ENCODE measurements at regions not wholly inside any gene's neighbourhood (a gene's known extent, or its start where the extent isn't known, plus 50 kb on each side); places are given as distances from the start of the nearest gene placed in this dataset.

- TF ChIP-seq, protein P1, sequence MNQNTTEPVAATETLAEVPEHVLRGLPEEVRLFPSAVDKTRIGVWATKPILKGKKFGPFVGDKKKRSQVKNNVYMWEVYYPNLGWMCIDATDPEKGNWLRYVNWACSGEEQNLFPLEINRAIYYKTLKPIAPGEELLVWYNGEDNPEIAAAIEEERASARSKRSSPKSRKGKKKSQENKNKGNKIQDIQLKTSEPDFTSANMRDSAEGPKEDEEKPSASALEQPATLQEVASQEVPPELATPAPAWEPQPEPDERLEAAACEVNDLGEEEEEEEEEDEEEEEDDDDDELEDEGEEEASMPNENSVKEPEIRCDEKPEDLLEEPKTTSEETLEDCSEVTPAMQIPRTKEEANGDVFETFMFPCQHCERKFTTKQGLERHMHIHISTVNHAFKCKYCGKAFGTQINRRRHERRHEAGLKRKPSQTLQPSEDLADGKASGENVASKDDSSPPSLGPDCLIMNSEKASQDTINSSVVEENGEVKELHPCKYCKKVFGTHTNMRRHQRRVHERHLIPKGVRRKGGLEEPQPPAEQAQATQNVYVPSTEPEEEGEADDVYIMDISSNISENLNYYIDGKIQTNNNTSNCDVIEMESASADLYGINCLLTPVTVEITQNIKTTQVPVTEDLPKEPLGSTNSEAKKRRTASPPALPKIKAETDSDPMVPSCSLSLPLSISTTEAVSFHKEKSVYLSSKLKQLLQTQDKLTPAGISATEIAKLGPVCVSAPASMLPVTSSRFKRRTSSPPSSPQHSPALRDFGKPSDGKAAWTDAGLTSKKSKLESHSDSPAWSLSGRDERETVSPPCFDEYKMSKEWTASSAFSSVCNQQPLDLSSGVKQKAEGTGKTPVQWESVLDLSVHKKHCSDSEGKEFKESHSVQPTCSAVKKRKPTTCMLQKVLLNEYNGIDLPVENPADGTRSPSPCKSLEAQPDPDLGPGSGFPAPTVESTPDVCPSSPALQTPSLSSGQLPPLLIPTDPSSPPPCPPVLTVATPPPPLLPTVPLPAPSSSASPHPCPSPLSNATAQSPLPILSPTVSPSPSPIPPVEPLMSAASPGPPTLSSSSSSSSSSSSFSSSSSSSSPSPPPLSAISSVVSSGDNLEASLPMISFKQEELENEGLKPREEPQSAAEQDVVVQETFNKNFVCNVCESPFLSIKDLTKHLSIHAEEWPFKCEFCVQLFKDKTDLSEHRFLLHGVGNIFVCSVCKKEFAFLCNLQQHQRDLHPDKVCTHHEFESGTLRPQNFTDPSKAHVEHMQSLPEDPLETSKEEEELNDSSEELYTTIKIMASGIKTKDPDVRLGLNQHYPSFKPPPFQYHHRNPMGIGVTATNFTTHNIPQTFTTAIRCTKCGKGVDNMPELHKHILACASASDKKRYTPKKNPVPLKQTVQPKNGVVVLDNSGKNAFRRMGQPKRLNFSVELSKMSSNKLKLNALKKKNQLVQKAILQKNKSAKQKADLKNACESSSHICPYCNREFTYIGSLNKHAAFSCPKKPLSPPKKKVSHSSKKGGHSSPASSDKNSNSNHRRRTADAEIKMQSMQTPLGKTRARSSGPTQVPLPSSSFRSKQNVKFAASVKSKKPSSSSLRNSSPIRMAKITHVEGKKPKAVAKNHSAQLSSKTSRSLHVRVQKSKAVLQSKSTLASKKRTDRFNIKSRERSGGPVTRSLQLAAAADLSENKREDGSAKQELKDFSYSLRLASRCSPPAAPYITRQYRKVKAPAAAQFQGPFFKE (tag by site-specific recombination; IDR thresholded peaks at IDR 0.05; ENCODE audit: borderline replicate concordance): no peak
- TF ChIP-seq ZNF571 (tag by site-specific recombination; IDR thresholded peaks at IDR 0.05) (no peak), ZNF157 (tag by site-specific recombination; IDR thresholded peaks at IDR 0.05) (no peak), YY2 (tag by site-specific recombination; IDR thresholded peaks at IDR 0.05) (no peak), ZNF366 (tag by site-specific recombination; conservative IDR thresholded peaks at IDR 0.05) (no peak), ZNF529 (tag by site-specific recombination; IDR thresholded peaks at IDR 0.05; ENCODE audit: insufficient replicate concordance) (no peak), ZNF112 (tag by site-specific recombination; IDR thresholded peaks at IDR 0.05) (no peak), KLF8 (tag by site-specific recombination; IDR thresholded peaks at IDR 0.05) (no peak)
- TF ChIP-seq, protein P2, sequence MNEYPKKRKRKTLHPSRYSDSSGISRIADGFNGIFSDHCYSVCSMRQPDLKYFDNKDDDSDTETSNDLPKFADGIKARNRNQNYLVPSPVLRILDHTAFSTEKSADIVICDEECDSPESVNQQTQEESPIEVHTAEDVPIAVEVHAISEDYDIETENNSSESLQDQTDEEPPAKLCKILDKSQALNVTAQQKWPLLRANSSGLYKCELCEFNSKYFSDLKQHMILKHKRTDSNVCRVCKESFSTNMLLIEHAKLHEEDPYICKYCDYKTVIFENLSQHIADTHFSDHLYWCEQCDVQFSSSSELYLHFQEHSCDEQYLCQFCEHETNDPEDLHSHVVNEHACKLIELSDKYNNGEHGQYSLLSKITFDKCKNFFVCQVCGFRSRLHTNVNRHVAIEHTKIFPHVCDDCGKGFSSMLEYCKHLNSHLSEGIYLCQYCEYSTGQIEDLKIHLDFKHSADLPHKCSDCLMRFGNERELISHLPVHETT (tag by site-specific recombination; IDR thresholded peaks at IDR 0.05): no peak
- TF ChIP-seq, protein P3, sequence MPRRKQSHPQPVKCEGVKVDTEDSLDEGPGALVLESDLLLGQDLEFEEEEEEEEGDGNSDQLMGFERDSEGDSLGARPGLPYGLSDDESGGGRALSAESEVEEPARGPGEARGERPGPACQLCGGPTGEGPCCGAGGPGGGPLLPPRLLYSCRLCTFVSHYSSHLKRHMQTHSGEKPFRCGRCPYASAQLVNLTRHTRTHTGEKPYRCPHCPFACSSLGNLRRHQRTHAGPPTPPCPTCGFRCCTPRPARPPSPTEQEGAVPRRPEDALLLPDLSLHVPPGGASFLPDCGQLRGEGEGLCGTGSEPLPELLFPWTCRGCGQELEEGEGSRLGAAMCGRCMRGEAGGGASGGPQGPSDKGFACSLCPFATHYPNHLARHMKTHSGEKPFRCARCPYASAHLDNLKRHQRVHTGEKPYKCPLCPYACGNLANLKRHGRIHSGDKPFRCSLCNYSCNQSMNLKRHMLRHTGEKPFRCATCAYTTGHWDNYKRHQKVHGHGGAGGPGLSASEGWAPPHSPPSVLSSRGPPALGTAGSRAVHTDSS (tag by site-specific recombination; IDR thresholded peaks at IDR 0.05): no peak
These were observed 110.0 kb upstream of the DMRT1 start (continued) for GRCh38 chr9:731474-731873.

- ChIA-PET CTCF (no interaction called here), POLR2A (no interaction called here)
- no peaks in the 10 kb centered on the region for H3K4me1 ChIP-seq (ENCODE audit: control insufficient read depth, insufficient read depth, low read length)
- H3K9me3 ChIP-seq (ENCODE audit: control insufficient read depth, insufficient read depth, low read depth, low read length): no peaks in the 10 kb centered on the region
- H3K4me3 ChIP-seq (ENCODE audit: low read depth, low read length): no peak overlapping the region
- no peak for TF ChIP-seq BCL11B (tag by site-specific recombination; IDR thresholded peaks at IDR 0.05; ENCODE audit: low read depth)
- H3K36me3 ChIP-seq (ENCODE audit: control insufficient read depth in 2 of 2, insufficient read depth in 1 of 2, low read length in 2 of 2): peaks cover 0 to 52% of the 10 kb centered on the region in 2 experiments; a peak in 2 of 3 replicates
- H3K27ac ChIP-seq (ENCODE audit: extremely low read depth, low read depth, low read length): no peak overlapping the region
These were observed 106.5 kb upstream of the DMRT1 start for GRCh38 chr9:734831-735511.

GRCh38 chr9:737400-738120, 103.9 kb upstream of the DMRT1 start:
- POLR2A ChIA-PET: interaction anchor here (0.6 to 1.1 kb wide), 2 partner anchors 11 to 29 kb away, joined by 3 read pairs; no protein-coding TSS in a partner anchor
- CTCF ChIA-PET: interaction anchor here (1.0 kb wide), 1 partner anchor 262 kb away, joined by 3 read pairs; no protein-coding TSS in a partner anchor

More at GRCh38 chr9:737400-738120, 103.9 kb upstream of the DMRT1 start:
- Histone ChIP-seq H3K9me3 (ENCODE audit: control insufficient read depth, insufficient read depth, low read depth, low read length) (no peaks in the 10 kb centered on the region), H3K36me3 (ENCODE audit: control insufficient read depth in 2 of 2, insufficient read depth in 1 of 2, low read length in 2 of 2) (peaks cover 0 to 57% of the 10 kb centered on the region in 2 experiments; a peak in 2 of 3 replicates), H3K4me3 (ENCODE audit: low read depth, low read length) (no peak overlapping the region), H3K27ac (ENCODE audit: extremely low read depth, low read depth, low read length) (no peak overlapping the region), H3K4me1 (ENCODE audit: control insufficient read depth, insufficient read depth, low read length) (no peaks in the 10 kb centered on the region)
- TF ChIP-seq SETDB1 (IDR thresholded peaks at IDR 0.05; ENCODE audit: insufficient read length, low read length) (no peak), YY1 (tag by site-specific recombination; IDR thresholded peaks at IDR 0.05) (no peak)

Measured in HEK293 (cell line).